Stimulated activated CD8-positive, alpha-beta memory T cell treated with anti-CD3 and anti-CD28 coated beads, Interleukin-4, amount 100 ng/mL, for 48 hours (primary cell): ENCODE measurements at regions not wholly inside any gene's neighbourhood (a gene's known extent, or its start where the extent isn't known, plus 50 kb on each side); places are given as distances from the start of the nearest gene placed in this dataset.
"Not testable (repeated sequence)": the region's sequence is repeated elsewhere in the genome, so short reads cannot be mapped to it uniquely, and the experiment has no call there.

Experiments used
- DNase-seq: peaks from one replicate; pipeline ENCODE4 v3.0.0-alpha.2; 2020

DNA sequence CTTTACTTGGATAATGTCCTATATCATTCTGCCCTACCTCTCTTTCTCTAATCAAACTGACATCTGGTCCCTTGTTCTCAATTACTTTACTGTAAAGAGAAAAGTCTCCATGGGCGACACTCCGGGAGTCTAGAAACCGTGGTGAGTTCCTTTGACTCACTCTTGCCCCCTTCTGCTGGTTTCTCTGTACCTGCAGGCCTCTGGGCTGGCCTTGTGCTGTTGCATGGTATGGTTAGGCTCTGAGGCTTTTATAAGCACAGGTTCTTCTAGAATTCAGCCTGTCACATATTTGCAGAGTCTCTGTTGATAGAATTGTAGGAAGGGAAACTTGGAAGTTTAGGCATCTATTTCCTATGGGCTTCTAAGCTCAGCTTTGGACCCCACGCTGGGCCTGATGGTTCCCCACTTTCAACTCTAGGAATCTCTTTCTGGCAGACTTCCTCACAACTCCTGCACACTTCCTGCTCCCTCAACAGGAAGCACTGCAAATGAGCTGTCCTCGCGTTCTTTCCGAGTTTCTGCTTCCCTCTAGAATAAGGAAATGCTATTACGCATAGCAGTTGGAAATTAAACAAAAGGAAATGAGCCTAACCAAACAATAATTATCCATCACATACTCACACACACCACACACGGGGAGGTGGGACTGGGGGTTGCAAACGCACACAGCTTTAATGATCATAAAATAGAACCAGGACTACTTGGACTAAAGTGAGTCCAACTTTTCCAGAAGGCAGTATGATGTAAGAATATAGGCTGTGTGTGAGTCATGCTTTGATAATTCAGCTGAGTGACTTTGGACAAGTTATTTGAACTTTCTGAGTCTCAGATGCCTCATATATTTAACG lies 683.3 kb downstream of the QKI start:
- DNase-seq, result no peak

DNA sequence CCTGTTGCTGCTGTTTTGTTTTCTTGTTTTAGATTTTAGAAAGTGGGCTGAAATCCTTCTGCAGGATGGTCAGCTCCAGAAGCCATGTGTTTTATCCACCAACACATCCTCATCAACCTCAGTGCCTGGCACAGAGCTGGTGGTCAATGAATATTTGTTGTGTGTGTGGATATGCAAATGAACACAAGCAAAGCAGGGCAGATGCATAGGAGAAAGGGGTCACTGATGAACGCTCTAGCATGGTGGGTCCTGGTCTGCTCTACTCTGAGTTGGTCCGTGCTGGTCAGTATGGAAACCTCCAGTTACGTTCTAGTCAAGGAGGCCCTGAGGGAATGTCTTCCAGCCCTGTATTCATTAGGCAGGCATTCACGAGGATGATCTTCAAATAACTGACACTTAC lies 682.5 kb downstream of the QKI start:
- DNase-seq, result no peak

DNA sequence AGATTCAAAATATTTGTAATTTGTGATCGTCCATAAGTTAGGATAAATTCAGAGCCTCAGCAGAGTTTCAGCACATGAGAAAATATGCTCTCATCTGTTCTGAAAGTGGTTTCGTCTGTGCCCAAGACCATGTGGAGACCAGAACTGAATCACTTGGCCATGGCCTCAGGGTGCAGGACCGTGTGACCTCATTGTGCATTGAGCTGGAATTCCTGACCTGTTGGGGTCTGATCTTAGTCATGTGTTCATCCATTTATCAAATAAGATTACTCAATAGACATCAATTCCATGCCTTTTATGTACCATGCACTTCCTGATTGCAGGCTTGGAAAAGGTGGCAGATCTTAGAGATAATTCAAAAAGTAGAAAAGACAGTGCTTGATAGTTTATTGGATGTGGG lies 680.5 kb downstream of the QKI start:
- no peak for DNase-seq

- no peak for DNase-seq
Observed at GRCh38 chr6:164087870-164088269, 673.4 kb downstream of the QKI start.

GRCh38 chr6:164087211-164087610 lies 672.7 kb downstream of the QKI start:
- DNase-seq, result no peak

DNA sequence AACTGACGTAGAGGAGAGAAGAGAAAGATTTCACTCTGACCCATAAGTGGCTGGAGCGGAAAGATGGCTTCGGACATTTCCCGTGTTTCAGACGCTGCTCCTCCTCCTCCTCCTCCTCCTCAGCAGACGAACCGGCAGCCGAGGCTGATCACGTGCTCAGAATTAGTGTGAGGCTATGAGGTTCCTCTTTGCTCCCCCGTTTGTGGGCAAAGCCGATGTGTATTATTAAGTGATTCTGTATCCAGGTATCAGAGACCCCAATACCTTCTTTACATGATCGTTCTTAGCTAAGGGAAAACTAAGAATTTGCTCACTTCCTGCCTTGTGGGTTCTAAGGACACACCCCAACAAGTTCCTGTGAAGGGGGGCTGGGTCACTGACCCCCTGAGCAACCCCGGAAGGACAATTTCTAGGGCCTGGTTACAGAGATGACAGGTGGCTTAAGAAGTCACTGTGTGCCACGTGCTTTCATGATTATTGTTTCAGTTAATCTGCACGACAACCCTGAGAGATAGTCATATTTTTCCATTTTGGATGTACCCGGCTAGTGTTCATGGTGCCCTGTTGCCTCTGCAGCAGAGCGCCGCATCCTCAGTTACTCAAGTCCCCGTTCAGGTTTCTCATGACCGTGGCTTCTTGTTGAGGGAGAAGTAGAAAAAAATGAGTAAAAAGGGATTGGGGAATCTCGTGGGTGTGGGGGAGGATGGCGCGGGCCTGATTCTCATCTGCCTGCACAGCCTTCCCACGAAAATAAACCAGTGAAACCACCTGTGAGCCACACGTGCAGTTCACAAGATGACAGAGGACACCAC lies 671.8 kb downstream of the QKI start:
- DNase-seq, result no peak

- DNase-seq, result no peak
Observed at GRCh38 chr6:164085091-164086075, 670.9 kb downstream of the QKI start.

- DNase-seq, result no peak
Observed at GRCh38 chr6:164079275-164079600, 664.7 kb downstream of the QKI start.

- DNase-seq, result no peak
Observed at GRCh38 chr6:164078532-164079274, 664.2 kb downstream of the QKI start.

- DNase-seq, result not testable (repeated sequence)
Observed at GRCh38 chr6:164076818-164077532, 662.5 kb downstream of the QKI start.

GRCh38 chr6:164075981-164076615 lies 661.6 kb downstream of the QKI start:
- DNase-seq, result no peak

- no peak for DNase-seq
Observed at GRCh38 chr6:164072240-164072666, 657.7 kb downstream of the QKI start.

DNA sequence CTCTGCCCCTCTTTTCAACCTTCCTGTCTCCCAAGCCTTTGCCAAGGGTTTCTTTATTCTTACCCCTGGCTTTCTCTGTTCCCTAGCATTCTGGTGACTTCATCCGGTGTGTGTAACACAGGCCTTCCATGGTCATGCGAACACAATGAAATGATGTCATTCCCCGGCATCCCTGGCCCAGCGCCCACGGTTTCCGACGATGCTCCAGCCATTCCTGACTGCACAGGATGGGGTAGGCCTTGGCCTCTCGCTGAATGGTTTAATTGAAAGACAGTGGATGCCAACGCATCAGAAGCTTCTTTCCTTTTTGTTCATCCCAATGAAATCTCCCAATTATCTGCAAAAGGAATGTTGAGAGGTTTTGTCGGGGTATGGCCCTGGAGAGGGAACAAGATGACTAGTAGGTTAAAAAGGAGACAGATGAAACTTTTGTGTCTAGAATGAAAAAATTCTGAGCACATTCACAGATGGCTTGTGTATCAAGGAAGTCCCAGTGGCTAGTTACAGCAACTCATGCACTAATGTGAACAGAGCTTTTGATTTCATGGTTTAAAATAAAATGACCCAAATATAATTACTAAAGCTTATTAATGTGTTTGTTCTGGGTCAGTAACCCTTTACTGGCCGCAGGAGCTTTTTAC lies 655.0 kb downstream of the QKI start:
- no peak for DNase-seq

- DNase-seq, result no peak
Observed at GRCh38 chr6:164068527-164068926, 654.0 kb downstream of the QKI start.

DNA sequence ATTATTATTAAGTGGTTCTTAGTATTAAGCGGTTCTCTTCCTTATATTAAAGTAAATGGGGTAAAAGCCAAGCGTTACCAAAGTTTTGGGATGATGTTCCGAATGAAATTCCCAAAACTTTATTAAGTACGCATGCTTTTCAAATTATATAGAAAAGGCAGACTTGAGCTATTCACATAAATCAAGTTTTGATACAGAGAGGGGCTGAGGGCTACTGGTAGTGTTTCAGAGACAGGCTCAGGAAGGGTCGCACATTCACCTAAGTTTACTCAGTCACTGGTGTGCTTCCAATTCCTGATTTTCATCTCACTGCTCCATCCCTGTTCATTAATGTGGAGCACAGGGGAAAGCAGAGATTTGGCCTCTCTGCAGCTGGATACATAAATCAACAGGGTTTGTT lies 652.2 kb downstream of the QKI start:
- DNase-seq, result no peak

DNA sequence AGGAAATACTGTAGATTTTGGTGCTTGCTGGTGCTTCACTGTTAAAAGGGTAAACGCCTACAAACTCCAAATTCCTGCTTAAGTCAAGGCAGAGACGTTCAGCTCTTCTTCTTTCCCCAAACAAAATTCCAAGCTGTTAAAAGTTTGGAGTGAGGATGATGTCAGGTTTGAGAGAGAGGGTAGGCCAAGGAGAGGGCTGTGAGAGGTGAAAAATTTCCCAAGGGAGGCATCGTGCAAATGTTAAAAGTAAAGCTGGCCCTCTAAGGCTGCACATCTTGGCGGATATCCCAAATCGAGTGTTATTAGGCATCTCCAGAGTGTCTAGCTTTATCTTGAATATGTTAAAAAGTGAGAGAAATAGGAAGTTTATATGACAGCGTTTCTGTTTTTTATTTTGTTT lies 651.8 kb downstream of the QKI start:
- DNase-seq, result no peak

DNA sequence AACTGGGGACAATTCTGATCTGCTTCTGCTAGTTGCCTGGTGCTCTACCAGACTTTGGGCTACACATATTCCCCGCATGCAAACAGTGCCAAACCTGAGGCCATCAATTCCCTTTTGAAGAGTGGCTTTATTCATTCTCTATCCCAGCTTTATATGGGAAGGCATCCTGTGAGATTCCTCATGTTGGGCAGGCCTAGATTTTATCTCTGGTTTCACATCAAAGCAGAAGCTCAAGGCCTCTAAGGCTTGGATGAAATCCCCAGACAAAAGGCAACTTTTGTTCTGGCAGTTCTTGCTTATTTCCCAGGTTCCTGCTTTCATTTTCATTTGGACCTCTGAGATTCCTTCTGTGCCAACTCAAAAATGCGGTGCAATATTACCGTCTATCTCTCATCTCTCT lies 648.8 kb downstream of the QKI start:
- DNase-seq, result no peak

DNA sequence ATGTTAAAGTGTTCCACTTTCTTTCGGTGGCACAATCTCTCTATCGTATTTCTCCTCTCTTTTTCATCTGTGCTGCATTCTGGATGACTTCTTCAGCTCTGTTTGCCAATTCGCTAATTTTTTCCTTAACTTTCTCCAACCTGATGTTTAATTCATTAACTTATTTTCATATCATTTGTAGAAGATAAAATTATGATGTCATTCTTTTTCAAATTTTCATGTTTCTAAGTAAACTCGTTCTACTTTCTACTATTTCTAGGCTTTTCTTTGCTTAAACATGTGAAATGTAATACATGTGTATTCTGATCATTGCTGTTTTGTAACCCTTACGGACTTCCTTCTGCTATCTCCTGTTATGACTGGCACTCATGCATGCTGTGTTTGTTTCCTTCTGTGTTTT lies 648.4 kb downstream of the QKI start:
- DNase-seq, result no peak

DNA sequence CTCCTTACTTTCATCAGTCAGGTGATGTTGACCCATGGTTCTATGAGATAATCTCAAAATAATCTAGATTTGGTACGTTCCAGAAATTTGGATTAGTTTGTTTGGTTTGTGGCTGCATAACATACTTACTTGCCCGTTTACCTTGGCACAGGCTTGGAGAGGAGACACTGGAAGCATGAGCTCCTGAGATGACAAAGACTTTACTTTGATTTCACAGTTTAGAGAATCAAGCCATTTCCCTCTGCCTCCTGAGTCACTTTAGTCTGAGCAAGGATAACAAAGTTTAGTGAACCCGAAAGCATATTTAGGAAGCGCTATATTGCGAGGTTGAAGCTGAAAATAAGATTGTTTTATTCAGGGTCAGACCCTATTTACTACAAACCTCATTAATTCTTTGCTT lies 643.4 kb downstream of the QKI start:
- DNase-seq, result no peak

GRCh38 chr6:164051427-164051826 lies 636.9 kb downstream of the QKI start:
- no peak for DNase-seq
